Left lung (tissue), 4 donors: ENCODE measurements at regions not wholly inside any gene's neighbourhood (a gene's known extent, or its start where the extent isn't known, plus 50 kb on each side); places are given as distances from the start of the nearest gene placed in this dataset.

Experiments
- ATAC-seq: fragments of 200-7000 bp; cut with Tn5 transposase; one replicate; pipeline ENCODE4 v1.9.1; 2020; ENCODE audit warnings: moderate library complexity
- DNase-seq, 4 donors: peaks; one replicate each; pipeline ENCODE4 v3.0.0-alpha.2; 2013 to 2020
- H3K27ac ChIP-seq, 2 donors: fragments of 200-600 bp; sonication (generic) in 1 of 2; one replicate each; pipeline versions ENCODE4 v1.5.0 to v1.8.0; 2020 to 2021
- H3K27me3 ChIP-seq, 2 donors: fragments of 200-600 bp; sonication (generic) in 1 of 2; one replicate each; pipeline versions ENCODE4 v1.5.0 to v1.8.0; 2020 to 2021
- H3K36me3 ChIP-seq, 2 donors: fragments of 200-600 bp; sonication (generic) in 1 of 2; one replicate each; pipeline versions ENCODE4 v1.5.0 to v1.8.0; 2020 to 2021
- H3K4me1 ChIP-seq, 2 donors: fragments of 200-600 bp; one replicate each; pipeline ENCODE4 v1.8.0; 2021
- H3K4me3 ChIP-seq, 2 donors: fragments of 200-600 bp; sonication (generic) in 1 of 2; one replicate each; pipeline versions ENCODE4 v1.5.0 to v1.8.0; 2020 to 2021; ENCODE audit warnings: mild to moderate bottlenecking in 1 of 2
- H3K9me3 ChIP-seq, 2 donors: fragments of 200-600 bp; sonication (generic) in 1 of 2; one replicate each; pipeline versions ENCODE4 v1.5.0 to v1.8.0; 2020 to 2021
- CTCF ChIP-seq, 2 donors: fragments of 200-600 bp; sonication (generic) in 1 of 2; IDR thresholded peaks; one replicate each; pipeline versions ENCODE4 v1.5.0 to v1.8.0; 2021; ENCODE audit warnings: antibody characterized with exemption in 2 of 2
- intact Hi-C, 2 donors: fragments of 100-400 bp; cut with DNase I; formaldehyde crosslinking; loops; one replicate each; pipeline versions ENCODE4 v1.11.2 to v1.14.2; 2022
- donor health status: DM: no; HTN: yes; CAD: no.
- donor health status: DM: no; HTN: no; CAD: no.

GRCh38 chr2:107024269-107024668 lies 138.3 kb upstream of the ST6GAL2 start:
- TF ChIP-seq CTCF (IDR thresholded peaks at IDR 0.05): no peak
- intact Hi-C loops: no loop called here

GRCh38 chr2:107025291-107025857 lies 139.4 kb upstream of the ST6GAL2 start:
- TF ChIP-seq CTCF (IDR thresholded peaks at IDR 0.05): no peak
- H3K27ac ChIP-seq: no peak overlapping the region
- H3K36me3 ChIP-seq: no peaks in the 10 kb centered on the region
- no peak overlapping the region for H3K4me3 ChIP-seq
- peaks cover 0 to 4% of the 10 kb centered on the region in 2 donors for H3K9me3 ChIP-seq
- intact Hi-C loops: no loop called here
- H3K4me1 ChIP-seq: no peaks in the 10 kb centered on the region
- ATAC-seq: no peak
- DNase-seq: no peak
- H3K27me3 ChIP-seq: no peaks in the 10 kb centered on the region

More at GRCh38 chr2:107024269-107024668, 138.3 kb upstream of the ST6GAL2 start:
- Histone ChIP-seq H3K27me3 (no peaks in the 10 kb centered on the region), H3K4me1 (no peaks in the 10 kb centered on the region), H3K4me3 (no peak overlapping the region), H3K27ac (no peak overlapping the region), H3K36me3 (no peaks in the 10 kb centered on the region), H3K9me3 (peaks cover 0 to 4% of the 10 kb centered on the region in 2 donors)
- DNase-seq (no peak), ATAC-seq (no peak)

- Histone ChIP-seq H3K36me3 (no peaks in the 10 kb centered on the region), H3K4me1 (no peaks in the 10 kb centered on the region), H3K9me3 (peaks cover 0 to 4% of the 10 kb centered on the region in 2 donors), H3K27me3 (no peaks in the 10 kb centered on the region), H3K27ac (no peak overlapping the region), H3K4me3 (no peak overlapping the region)
- no peak for ATAC-seq
- DNase-seq: no peak
- no peak for TF ChIP-seq CTCF (IDR thresholded peaks at IDR 0.05)
- intact Hi-C loops: no loop called here
These were observed 140.0 kb upstream of the ST6GAL2 start for GRCh38 chr2:107025869-107026380.

GRCh38 chr2:107027205-107027604 lies 141.2 kb upstream of the ST6GAL2 start:
- no peaks in the 10 kb centered on the region for H3K36me3 ChIP-seq
- DNase-seq: no peak
- H3K4me3 ChIP-seq: no peak overlapping the region
- H3K27ac ChIP-seq: no peak overlapping the region
- no peaks in the 10 kb centered on the region for H3K27me3 ChIP-seq
- no peak for ATAC-seq
- peaks cover 0 to 4% of the 10 kb centered on the region in 2 donors for H3K9me3 ChIP-seq
- no peaks in the 10 kb centered on the region for H3K4me1 ChIP-seq
- intact Hi-C loops: no loop called here
- TF ChIP-seq CTCF (IDR thresholded peaks at IDR 0.05): no peak

- Histone ChIP-seq H3K4me1 (no peaks in the 10 kb centered on the region), H3K36me3 (no peaks in the 10 kb centered on the region), H3K9me3 (peaks cover 0 to 4% of the 10 kb centered on the region in 2 donors), H3K27me3 (no peaks in the 10 kb centered on the region), H3K27ac (no peak overlapping the region), H3K4me3 (no peak overlapping the region)
- TF ChIP-seq CTCF (IDR thresholded peaks at IDR 0.05): no peak
- intact Hi-C loops: no loop called here
- no peak for ATAC-seq
- no peak for DNase-seq
These were observed 141.8 kb upstream of the ST6GAL2 start for GRCh38 chr2:107027810-107028209.
